Muscle layer of duodenum (tissue), 2 donors: ENCODE measurements at regions not wholly inside any gene's neighbourhood (a gene's known extent, or its start where the extent isn't known, plus 50 kb on each side); places are given as distances from the start of the nearest gene placed in this dataset.
"Not testable (repeated sequence)": the region's sequence is repeated elsewhere in the genome, so short reads cannot be mapped to it uniquely, and the experiment has no call there.

ENCODE experiments used
- H3K27ac ChIP-seq: one replicate; pipeline ENCODE4 v1.7.0; 2013; ENCODE audit warnings: mild to moderate bottlenecking, low read length
- H3K27me3 ChIP-seq: one replicate; pipeline ENCODE4 v1.7.0; 2013; ENCODE audit warnings: low read depth, mild to moderate bottlenecking, control low read depth, low read length
- H3K36me3 ChIP-seq, 2 donors: one replicate each; pipeline ENCODE4 v1.7.0; 2013; ENCODE audit warnings: low read length in 2 of 2, control low read depth in 1 of 2, mild to moderate bottlenecking in 1 of 2; ENCODE audit not compliant: insufficient read depth in 2 of 2, control insufficient read depth in 1 of 2
- H3K4me1 ChIP-seq, 2 donors: one replicate each; pipeline ENCODE4 v1.7.0; 2013; ENCODE audit warnings: low read length in 2 of 2, mild to moderate bottlenecking in 2 of 2, control low read depth in 1 of 2, moderate library complexity in 1 of 2; ENCODE audit not compliant: insufficient read depth in 2 of 2, control insufficient read depth in 1 of 2
- H3K4me3 ChIP-seq, 2 donors: one replicate each; pipeline ENCODE4 v1.7.0; 2013; ENCODE audit warnings: low read length in 2 of 2, low read depth in 1 of 2, mild to moderate bottlenecking in 1 of 2
- H3K9me3 ChIP-seq, 2 donors: one replicate each; pipeline ENCODE4 v1.7.0; 2013; ENCODE audit warnings: low read length in 2 of 2, control low read depth in 1 of 2, mild to moderate bottlenecking in 1 of 2; ENCODE audit not compliant: control insufficient read depth in 1 of 2
- donor health status: healthy.

DNA sequence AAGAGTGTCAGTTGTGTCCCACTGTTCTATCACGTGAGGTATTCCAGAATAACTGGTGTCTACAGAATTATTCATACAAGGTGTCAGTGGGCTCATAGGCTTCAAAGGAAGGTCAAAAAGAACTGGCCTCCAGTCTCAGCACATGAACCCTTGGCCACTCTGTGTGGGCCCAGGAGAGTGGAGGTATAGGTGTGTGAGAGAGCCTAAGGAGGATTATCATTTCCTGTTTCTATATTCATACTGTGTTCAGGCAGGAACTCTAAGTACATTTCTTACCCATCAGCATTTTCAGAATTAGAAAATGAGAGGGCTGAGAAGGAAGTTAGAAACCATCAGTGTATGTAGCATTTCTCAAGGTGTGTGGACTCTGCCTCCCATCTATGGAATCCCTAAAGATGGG lies 87.0 kb downstream of the BTG1 start:
- no peaks in the 10 kb centered on the region for H3K36me3 ChIP-seq
- H3K9me3 ChIP-seq, result no peaks in the 10 kb centered on the region
- no peaks in the 10 kb centered on the region for H3K27me3 ChIP-seq
- H3K4me1 ChIP-seq, result peaks cover 3 to 4% of the 10 kb centered on the region in 2 donors
- no peak overlapping the region for H3K27ac ChIP-seq
- no peak overlapping the region for H3K4me3 ChIP-seq

DNA sequence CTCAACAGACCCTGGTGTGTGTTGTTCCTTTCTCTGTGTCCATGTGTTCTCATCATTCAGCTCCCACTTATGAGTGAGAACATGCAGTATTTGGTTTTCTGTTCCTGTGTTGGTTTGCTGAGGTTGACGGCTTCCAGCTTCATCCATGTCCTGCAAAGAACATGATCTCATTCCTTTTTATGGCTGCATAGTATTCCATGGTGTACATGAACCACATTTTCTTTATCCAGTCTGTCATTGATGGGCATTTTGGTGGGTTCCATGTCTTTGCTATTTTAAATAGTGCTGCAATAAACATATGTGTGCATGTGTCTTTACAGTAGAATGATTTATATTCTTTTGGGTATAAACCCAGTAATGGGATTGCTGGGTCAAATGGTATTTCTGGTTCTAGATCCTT lies 88.9 kb downstream of the BTG1 start:
- not testable (repeated sequence) for H3K4me1 ChIP-seq, H3K9me3 ChIP-seq, H3K4me3 ChIP-seq, H3K36me3 ChIP-seq, H3K27ac ChIP-seq, H3K27me3 ChIP-seq

DNA sequence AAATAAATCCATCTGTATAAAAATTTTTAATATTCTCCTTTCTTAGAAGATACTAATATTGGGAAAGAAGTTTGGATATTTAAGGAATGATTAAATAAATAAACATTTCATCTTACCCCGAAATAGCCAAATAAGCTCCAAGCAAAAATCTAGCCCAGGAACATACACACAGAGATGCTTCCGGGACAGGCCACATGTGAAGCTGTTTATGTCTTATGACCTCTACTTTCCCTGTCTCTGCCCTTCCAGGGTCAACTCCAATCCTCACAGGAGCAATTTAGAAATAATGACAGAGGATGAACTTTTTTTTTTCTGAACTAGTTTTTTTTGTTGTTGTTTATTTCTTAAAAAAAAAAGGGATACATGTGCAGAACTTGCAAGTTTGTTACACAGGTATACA lies 89.4 kb downstream of the BTG1 start:
- peaks cover 3 to 4% of the 10 kb centered on the region in 2 donors for H3K4me1 ChIP-seq
- no peaks in the 10 kb centered on the region for H3K27me3 ChIP-seq
- no peaks in the 10 kb centered on the region for H3K9me3 ChIP-seq
- H3K4me3 ChIP-seq, result no peak overlapping the region
- no peaks in the 10 kb centered on the region for H3K36me3 ChIP-seq
- no peak overlapping the region for H3K27ac ChIP-seq

DNA sequence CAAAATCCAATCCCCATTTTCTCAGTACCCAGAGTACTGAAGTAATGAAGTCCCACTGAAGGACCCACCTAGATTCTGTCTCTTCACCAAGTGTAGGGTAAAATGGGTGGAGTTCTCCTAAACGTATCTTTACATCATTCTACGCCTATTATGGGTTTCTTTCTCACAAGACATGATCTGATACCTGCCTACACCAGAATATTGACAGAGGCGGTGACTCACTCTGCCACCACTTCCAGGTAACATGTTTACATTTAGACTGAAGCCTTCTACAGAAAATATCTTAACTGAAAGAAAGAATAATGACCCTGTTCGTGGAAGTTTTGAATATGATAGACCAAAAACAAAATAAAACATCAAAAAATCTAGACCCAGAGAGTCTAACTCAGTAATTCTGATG lies 89.8 kb downstream of the BTG1 start:
- Histone ChIP-seq H3K9me3 (no peaks in the 10 kb centered on the region), H3K27ac (no peak overlapping the region), H3K4me3 (no peak overlapping the region), H3K4me1 (peaks cover 3 to 4% of the 10 kb centered on the region in 2 donors), H3K36me3 (no peaks in the 10 kb centered on the region), H3K27me3 (no peaks in the 10 kb centered on the region)

DNA sequence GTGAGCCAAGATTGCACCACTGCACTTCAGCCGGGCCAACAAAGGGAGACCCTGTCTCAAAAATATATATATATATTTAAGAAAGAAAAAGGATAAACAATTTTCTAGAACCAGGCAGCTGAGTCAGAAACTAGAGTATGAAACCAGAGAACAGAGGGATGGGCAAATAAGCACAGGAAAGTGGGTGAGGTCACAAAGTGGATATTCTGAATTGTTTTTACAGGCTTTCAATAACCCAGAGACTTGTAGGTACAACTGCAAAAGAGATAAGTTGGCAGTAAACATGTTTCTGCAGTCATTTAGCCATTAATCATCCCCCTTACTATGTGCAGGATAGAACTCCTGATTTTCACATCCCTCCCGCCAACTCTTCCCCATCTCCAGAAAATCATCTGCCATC lies 94.2 kb downstream of the BTG1 start:
- no peak overlapping the region for H3K4me3 ChIP-seq
- H3K9me3 ChIP-seq, result no peaks in the 10 kb centered on the region
- H3K36me3 ChIP-seq, result no peaks in the 10 kb centered on the region
- H3K27ac ChIP-seq, result no peak overlapping the region
- no peaks in the 10 kb centered on the region for H3K4me1 ChIP-seq
- no peaks in the 10 kb centered on the region for H3K27me3 ChIP-seq

DNA sequence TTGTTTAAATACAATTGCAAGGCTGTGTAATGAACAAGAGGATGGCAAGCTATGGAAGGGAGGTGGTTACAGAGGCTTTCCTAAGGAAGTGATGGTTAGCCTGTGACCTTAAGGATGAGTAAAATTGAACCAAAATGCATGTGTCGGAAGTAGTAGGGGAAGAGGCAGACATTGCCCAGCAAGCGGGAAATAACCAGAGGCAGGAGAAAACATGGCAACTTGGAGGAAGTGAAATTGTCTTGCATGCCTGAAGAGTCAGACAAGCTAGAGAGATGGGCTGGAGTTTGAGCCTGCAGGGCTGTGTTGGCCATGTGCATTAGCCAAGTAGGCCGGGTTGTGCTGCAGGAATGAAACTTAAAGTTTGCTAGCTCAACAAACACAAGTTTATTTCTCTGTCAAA lies 96.2 kb downstream of the BTG1 start:
- Histone ChIP-seq H3K4me1 (no peaks in the 10 kb centered on the region), H3K36me3 (no peaks in the 10 kb centered on the region), H3K27me3 (no peaks in the 10 kb centered on the region), H3K4me3 (no peak overlapping the region), H3K27ac (no peak overlapping the region), H3K9me3 (no peaks in the 10 kb centered on the region)

DNA sequence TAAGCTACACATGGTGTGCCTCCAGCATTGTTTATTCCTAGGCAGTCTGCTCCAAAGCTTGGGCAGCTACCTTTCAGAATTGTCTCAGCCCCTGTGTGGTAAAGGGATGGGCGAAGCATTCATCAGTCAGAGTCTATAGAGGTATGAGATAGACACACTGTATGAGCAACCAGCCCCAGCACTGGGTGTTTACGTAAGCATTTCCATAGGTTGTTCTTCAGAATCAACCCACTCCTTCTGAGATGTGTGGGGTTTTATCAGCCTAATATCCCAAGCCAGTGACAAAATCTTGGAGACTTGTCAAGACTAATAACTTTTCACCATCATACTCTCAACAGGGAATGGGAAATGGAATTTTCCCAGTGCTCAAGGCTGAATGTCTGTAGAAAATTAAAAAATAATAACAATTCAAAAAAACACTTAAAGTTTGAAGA lies 98.2 kb downstream of the BTG1 start:
- Histone ChIP-seq H3K4me3 (no peak overlapping the region), H3K27me3 (no peaks in the 10 kb centered on the region), H3K36me3 (no peaks in the 10 kb centered on the region), H3K4me1 (no peaks in the 10 kb centered on the region), H3K9me3 (no peaks in the 10 kb centered on the region), H3K27ac (no peak overlapping the region)

DNA sequence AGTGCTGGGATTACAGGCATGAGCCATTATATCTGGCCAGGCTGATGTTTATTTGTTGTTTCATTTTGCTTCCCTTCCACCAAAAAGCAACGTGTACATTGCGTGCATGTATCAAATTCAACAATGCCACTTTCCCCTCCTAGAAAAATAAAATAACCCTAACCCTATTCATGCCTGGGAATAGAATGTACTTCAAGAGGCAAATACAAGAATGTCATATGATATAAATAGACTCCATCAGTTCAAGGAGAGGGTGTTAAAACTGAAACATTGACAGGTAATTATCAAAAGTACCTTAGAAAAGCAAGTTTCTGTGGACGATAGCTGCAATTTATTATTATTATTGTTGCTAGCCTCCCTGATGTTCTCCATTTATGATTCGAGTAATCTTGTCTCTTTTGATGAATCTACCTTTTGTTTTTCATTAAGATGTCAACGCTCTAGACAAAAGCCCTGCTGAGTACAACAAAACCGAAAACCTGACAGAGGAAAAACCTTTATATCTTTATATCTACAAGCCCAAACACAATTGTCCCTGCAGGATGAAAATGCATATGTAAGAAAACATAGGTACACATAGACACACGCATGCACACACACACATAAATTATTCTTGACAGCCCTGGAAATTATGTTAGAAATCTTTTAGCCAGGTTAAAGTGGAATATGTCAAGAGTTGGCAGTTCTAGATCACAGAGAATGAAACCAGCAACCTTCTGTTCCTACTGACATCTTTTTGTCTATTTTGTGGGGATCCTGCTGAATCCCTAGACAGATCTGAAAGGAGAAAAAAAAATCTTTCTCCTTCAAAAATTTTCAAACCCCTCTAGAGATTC lies 98.9 kb downstream of the BTG1 start:
- Histone ChIP-seq H3K4me3 (no peak overlapping the region), H3K27ac (no peak overlapping the region), H3K36me3 (no peaks in the 10 kb centered on the region), H3K4me1 (no peaks in the 10 kb centered on the region), H3K27me3 (no peaks in the 10 kb centered on the region), H3K9me3 (no peaks in the 10 kb centered on the region)

DNA sequence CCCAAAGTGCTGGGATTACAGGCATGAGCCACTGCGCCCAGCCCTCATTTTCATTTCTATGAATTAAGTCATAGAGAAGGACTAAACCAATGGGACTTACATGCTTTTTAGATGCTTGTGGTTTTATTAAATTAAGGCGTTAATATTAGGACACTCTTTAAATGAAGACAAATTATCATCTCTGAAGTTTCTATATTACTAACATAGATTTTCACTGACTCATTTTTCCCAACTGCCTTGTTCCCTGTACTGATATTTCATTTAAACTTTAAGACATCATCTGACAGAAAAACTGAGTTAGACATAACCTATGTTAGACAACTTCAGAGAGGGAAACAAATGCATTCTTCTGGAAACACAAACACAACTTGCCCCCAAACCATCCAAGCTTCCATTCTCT lies 99.8 kb downstream of the BTG1 start:
- H3K9me3 ChIP-seq, result no peaks in the 10 kb centered on the region
- no peaks in the 10 kb centered on the region for H3K27me3 ChIP-seq
- no peaks in the 10 kb centered on the region for H3K36me3 ChIP-seq
- no peaks in the 10 kb centered on the region for H3K4me1 ChIP-seq
- H3K27ac ChIP-seq, result no peak overlapping the region
- no peak overlapping the region for H3K4me3 ChIP-seq

DNA sequence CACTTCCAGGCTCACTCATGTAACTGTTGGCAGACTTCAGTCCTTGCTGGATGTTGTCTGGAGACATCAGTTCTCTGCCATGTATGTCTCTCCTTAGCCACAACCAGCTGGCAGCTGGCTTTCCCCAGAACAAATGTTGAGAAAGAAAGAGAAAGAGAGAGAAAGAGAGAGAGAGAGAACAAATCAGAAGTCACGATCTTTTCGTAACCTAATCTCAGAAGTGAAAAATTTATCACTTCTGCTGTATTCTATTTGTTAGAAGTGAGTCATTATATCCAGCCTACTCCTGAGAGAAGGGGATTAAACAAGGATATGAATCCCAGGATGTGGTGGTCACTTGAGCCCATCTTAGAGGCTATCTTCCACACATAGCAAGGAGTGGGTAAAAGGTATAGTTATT lies 101.2 kb downstream of the BTG1 start:
- no peak overlapping the region for H3K4me3 ChIP-seq
- H3K36me3 ChIP-seq, result no peaks in the 10 kb centered on the region
- H3K9me3 ChIP-seq, result no peaks in the 10 kb centered on the region
- no peak overlapping the region for H3K27ac ChIP-seq
- no peaks in the 10 kb centered on the region for H3K27me3 ChIP-seq
- H3K4me1 ChIP-seq, result no peaks in the 10 kb centered on the region

DNA sequence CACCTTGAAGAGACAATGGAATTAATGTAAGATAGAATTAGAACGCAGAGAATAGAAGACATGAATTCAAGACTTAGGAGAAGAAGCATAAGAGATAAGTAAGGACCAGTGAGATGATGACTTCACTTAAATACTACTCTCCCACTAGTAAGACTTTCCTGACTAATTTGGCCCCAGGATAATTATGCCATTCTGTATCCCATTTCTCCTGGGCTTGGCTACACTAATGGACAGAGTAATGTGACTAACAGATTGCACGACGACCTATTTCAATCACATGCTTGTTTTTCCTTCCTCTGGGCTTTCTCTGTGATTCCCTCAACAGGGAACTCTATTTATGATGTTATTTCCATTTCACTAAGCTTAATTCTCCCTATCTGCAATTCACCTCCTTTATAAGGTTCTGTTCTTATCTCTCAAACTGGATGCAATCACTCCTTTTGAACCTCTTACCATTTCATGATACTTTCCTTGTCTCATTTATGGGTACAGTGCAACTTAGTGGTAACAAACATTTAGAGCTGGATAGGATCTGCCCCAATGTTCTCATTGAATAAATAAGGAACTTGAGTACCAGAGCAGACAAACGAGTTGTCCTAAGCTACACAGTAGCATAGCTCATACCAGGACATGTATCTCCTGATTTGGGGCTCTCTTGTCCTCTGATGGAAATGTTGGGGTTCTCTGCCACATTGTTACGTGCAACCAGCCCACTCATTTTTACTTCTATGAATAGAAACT lies 102.7 kb downstream of the BTG1 start:
- no peaks in the 10 kb centered on the region for H3K36me3 ChIP-seq
- no peaks in the 10 kb centered on the region for H3K27me3 ChIP-seq
- H3K27ac ChIP-seq, result no peak overlapping the region
- no peak overlapping the region for H3K4me3 ChIP-seq
- H3K9me3 ChIP-seq, result no peaks in the 10 kb centered on the region
- H3K4me1 ChIP-seq, result no peaks in the 10 kb centered on the region
